Right lobe of liver (tissue), 6 donors: ENCODE measurements at regions not wholly inside any gene's neighbourhood (a gene's known extent, or its start where the extent isn't known, plus 50 kb on each side); places are given as distances from the start of the nearest gene placed in this dataset.

Experiments used
- ATAC-seq, 4 donors: fragments of 200-7000 bp; cut with Tn5 transposase; one replicate each; pipeline ENCODE4 v1.9.1; 2020; ENCODE audit warnings: mild to moderate bottlenecking in 4 of 4, moderate library complexity in 4 of 4
- DNase-seq, 3 donors: peaks; one replicate each; pipeline ENCODE4 v3.0.0-alpha.2; 2020
- H3K27ac ChIP-seq, 3 donors: fragments of 200-600 bp; one replicate each; pipeline ENCODE4 v1.8.0; 2022
- H3K27me3 ChIP-seq, 2 donors: fragments of 200-600 bp; one replicate each; pipeline ENCODE4 v1.8.0; 2022
- H3K36me3 ChIP-seq, 4 donors: fragments of 200-600 bp; sonication (generic) in 1 of 4; one replicate each; pipeline versions ENCODE4 v1.5.1 to v1.8.0; 2017 to 2022; ENCODE audit warnings: control low read depth in 1 of 4
- H3K4me1 ChIP-seq, 4 donors: fragments of 200-600 bp; sonication (generic) in 1 of 4; one replicate each; pipeline versions ENCODE4 v1.5.1 to v1.8.0; 2017 to 2022; ENCODE audit warnings: control low read depth in 1 of 4
- H3K4me3 ChIP-seq, 3 donors: fragments of 200-600 bp; one replicate each; pipeline ENCODE4 v1.8.0; 2022
- H3K9me3 ChIP-seq, 4 donors: fragments of 200-600 bp; sonication (generic) in 1 of 4; one replicate each; pipeline versions ENCODE4 v1.5.1 to v1.8.0; 2017 to 2022; ENCODE audit warnings: control low read depth in 1 of 4
- CTCF ChIP-seq, 4 donors: fragments of 200-600 bp in 3 of 4; fragments of 450-650 bp in 1 of 4; IDR thresholded peaks; one replicate each; pipeline versions ENCODE4 v1.5.1 to v1.8.0; 2016 to 2022; ENCODE audit warnings: antibody characterized with exemption in 4 of 4, mild to moderate bottlenecking in 2 of 4
- POLR2A ChIP-seq: fragments of 450-650 bp; IDR thresholded peaks from one replicate; pipeline ENCODE4 v1.6.1; 2017; ENCODE audit warnings: antibody characterized with exemption, mild to moderate bottlenecking
- WGBS: methylation state at CpG from one replicate; pipeline ENCODE4 v1.1.6; 2018; ENCODE audit warnings: low coverage, low lambda C conversion rate; ENCODE audit not compliant: insufficient coverage; ENCODE audit errors: missing lambda C conversion rate; 5-methylcytosine and 5-hydroxymethylcytosine counted together
- intact Hi-C, 2 donors: fragments of 100-400 bp; cut with DNase I; formaldehyde crosslinking; loops; one replicate each; pipeline versions ENCODE4 v1.11.2 to v1.14.1; 2022
- donor health status: DM: no; HTN: yes; CAD: no.
- donor health status: DM: no; HTN: no; CAD: no.
- donor health status: DM: no; HTN: no; CAD: no.
- donor health status: DM: no; HTN: yes; CAD: no.
- donor health status: DM: no; HTN: yes; CAD: no.

- Histone ChIP-seq H3K9me3 (no peaks in the 10 kb centered on the region), H3K27ac (no peak overlapping the region), H3K27me3 (no peaks in the 10 kb centered on the region), H3K4me1 (no peaks in the 10 kb centered on the region), H3K4me3 (no peak overlapping the region), H3K36me3 (no peaks in the 10 kb centered on the region)
- intact Hi-C loops, result no loop called here
- DNase-seq (no peak), ATAC-seq (no peak)
- TF ChIP-seq CTCF (IDR thresholded peaks at IDR 0.05), result no peak
- no peak for TF ChIP-seq POLR2A
- 32% methylated on average over 2 of the region's 2 CpGs for WGBS
Observed at GRCh38 chr2:7516484-7517063, 599.4 kb downstream of the RNF144A start.

GRCh38 chr2:7517088-7517487 lies 599.9 kb downstream of the RNF144A start:
- intact Hi-C loops, result no loop called here
- no peaks in the 10 kb centered on the region for H3K4me1 ChIP-seq
- 58% methylated on average over 6 of the region's 6 CpGs for WGBS
- no peaks in the 10 kb centered on the region for H3K27me3 ChIP-seq
- TF ChIP-seq POLR2A, result no peak
- no peak for TF ChIP-seq CTCF (IDR thresholded peaks at IDR 0.05)
- no peaks in the 10 kb centered on the region for H3K36me3 ChIP-seq
- no peak for ATAC-seq
- DNase-seq, result no peak
- H3K9me3 ChIP-seq, result no peaks in the 10 kb centered on the region
- no peak overlapping the region for H3K27ac ChIP-seq
- H3K4me3 ChIP-seq, result no peak overlapping the region

GRCh38 chr2:7517851-7518250 lies 600.6 kb downstream of the RNF144A start:
- no peak for TF ChIP-seq POLR2A
- TF ChIP-seq CTCF (IDR thresholded peaks at IDR 0.05), result no peak
- 38% methylated on average over 2 of the region's 2 CpGs for WGBS
- DNase-seq (no peak), ATAC-seq (no peak)
- Histone ChIP-seq H3K36me3 (no peaks in the 10 kb centered on the region), H3K4me1 (no peaks in the 10 kb centered on the region), H3K27ac (no peak overlapping the region), H3K27me3 (no peaks in the 10 kb centered on the region), H3K9me3 (no peaks in the 10 kb centered on the region), H3K4me3 (no peak overlapping the region)
- intact Hi-C loops, result no loop called here

GRCh38 chr2:7523481-7524120 lies 606.4 kb downstream of the RNF144A start:
- Histone ChIP-seq H3K27ac (no peak overlapping the region), H3K9me3 (no peaks in the 10 kb centered on the region), H3K4me3 (no peak overlapping the region), H3K4me1 (no peaks in the 10 kb centered on the region), H3K27me3 (no peaks in the 10 kb centered on the region), H3K36me3 (no peaks in the 10 kb centered on the region)
- 68% methylated on average over 12 of the region's 12 CpGs for WGBS
- intact Hi-C loops, result no loop called here
- TF ChIP-seq CTCF (IDR thresholded peaks at IDR 0.05) (no peak), POLR2A (no peak)
- no peak for ATAC-seq
- no peak for DNase-seq
